ENCODE measurements at regions not wholly inside any gene's neighbourhood (a gene's known extent, or its start where the extent isn't known, plus 50 kb on each side); places are given as distances from the start of the nearest gene placed in this dataset.
A peak's percentile ranks its signal among the peaks of the same experiment; 100 is the strongest.

DNA sequence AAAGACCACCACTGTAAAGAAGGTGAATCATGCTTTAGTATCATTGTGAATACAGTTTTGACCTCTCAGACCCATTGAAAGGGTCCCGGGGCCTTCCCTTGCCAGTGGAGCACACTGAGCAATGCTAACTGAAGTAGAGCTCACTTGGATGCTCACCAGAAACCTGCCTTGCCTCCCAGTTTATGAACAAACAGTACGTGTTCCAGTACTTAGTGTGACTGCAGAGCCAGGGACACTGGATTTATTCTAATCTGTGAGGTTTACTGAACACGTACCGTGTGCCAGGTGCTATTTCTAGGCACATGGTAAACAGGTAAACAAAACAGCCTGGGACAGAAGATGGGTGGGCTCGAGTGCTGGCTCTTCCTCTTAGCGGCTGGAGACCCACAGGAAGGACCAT is 79.6 kb downstream of the FOXL1 start:
- no peaks in the 10 kb centered on the region for H3K9me3 ChIP-seq (ENCODE audit: control insufficient read depth in 2 of 2, insufficient read depth in 1 of 2, low read depth in 1 of 2, low read length in 1 of 2)
- no peak overlapping the region for H3K27ac ChIP-seq (ENCODE audit: low read depth in 1 of 3, low read length in 2 of 3)
- FAIRE-seq (no peak), DNase-seq (no peak)
- no peaks in the 10 kb centered on the region for H3K4me1 ChIP-seq (ENCODE audit: control insufficient read depth in 3 of 3, insufficient read depth in 2 of 3, low read depth in 1 of 3, low read length in 2 of 3)
- 71 to 79% (median 75%) methylated on average over 6 of the region's 6 CpGs for WGBS, 3 donors
- H3K4me3 ChIP-seq (ENCODE audit: low read depth in 1 of 3, low read length in 3 of 3) = no peak overlapping the region
- peaks cover 0 to 5% (median 0%) of the 10 kb centered on the region in 3 donors for H3K27me3 ChIP-seq (ENCODE audit: control insufficient read depth in 3 of 3, insufficient read depth in 3 of 3, low read length in 3 of 3)
- no peaks in the 10 kb centered on the region for H3K36me3 ChIP-seq (ENCODE audit: control insufficient read depth in 3 of 3, insufficient read depth in 2 of 3, low read depth in 1 of 3, low read length in 3 of 3)

GRCh38 chr16:86660623-86661022 is 82.3 kb downstream of the FOXL1 start:
- H3K27me3 ChIP-seq (ENCODE audit: control insufficient read depth in 3 of 3, insufficient read depth in 3 of 3, low read length in 3 of 3) = no peaks in the 10 kb centered on the region
- WGBS, 3 donors = 82 to 89% (median 83%) methylated on average over 4 of the region's 4 CpGs
- no peak for DNase-seq
- no peak overlapping the region for H3K4me3 ChIP-seq (ENCODE audit: low read depth in 1 of 3, low read length in 3 of 3)
- no peak overlapping the region for H3K27ac ChIP-seq (ENCODE audit: low read depth in 1 of 3, low read length in 2 of 3)
- no peaks in the 10 kb centered on the region for H3K36me3 ChIP-seq (ENCODE audit: control insufficient read depth in 3 of 3, insufficient read depth in 2 of 3, low read depth in 1 of 3, low read length in 3 of 3)
- H3K9me3 ChIP-seq (ENCODE audit: control insufficient read depth in 2 of 2, insufficient read depth in 1 of 2, low read depth in 1 of 2, low read length in 1 of 2) = peaks cover 0 to 8% of the 10 kb centered on the region in 2 donors
- FAIRE-seq = no peak
- peaks cover 2 to 20% (median 9%) of the 10 kb centered on the region in 3 donors for H3K4me1 ChIP-seq (ENCODE audit: control insufficient read depth in 3 of 3, insufficient read depth in 2 of 3, low read depth in 1 of 3, low read length in 2 of 3)

- H3K27ac ChIP-seq (ENCODE audit: low read depth in 1 of 3, low read length in 2 of 3) = no peak overlapping the region
- no peaks in the 10 kb centered on the region for H3K27me3 ChIP-seq (ENCODE audit: control insufficient read depth in 3 of 3, insufficient read depth in 3 of 3, low read length in 3 of 3)
- FAIRE-seq = no peak
- 63 to 84% (median 75%) methylated on average over 8 of the region's 8 CpGs for WGBS, 3 donors
- peaks cover 0 to 10% of the 10 kb centered on the region in 2 donors for H3K9me3 ChIP-seq (ENCODE audit: control insufficient read depth in 2 of 2, insufficient read depth in 1 of 2, low read depth in 1 of 2, low read length in 1 of 2)
- H3K4me1 ChIP-seq (ENCODE audit: control insufficient read depth in 3 of 3, insufficient read depth in 2 of 3, low read depth in 1 of 3, low read length in 2 of 3) = peaks cover 2 to 20% (median 9%) of the 10 kb centered on the region in 3 donors
- no peak for DNase-seq
- H3K4me3 ChIP-seq (ENCODE audit: low read depth in 1 of 3, low read length in 3 of 3) = no peak overlapping the region
- no peaks in the 10 kb centered on the region for H3K36me3 ChIP-seq (ENCODE audit: control insufficient read depth in 3 of 3, insufficient read depth in 2 of 3, low read depth in 1 of 3, low read length in 3 of 3)
These were observed 83.4 kb downstream of the FOXL1 start for GRCh38 chr16:86661706-86662105.

DNA sequence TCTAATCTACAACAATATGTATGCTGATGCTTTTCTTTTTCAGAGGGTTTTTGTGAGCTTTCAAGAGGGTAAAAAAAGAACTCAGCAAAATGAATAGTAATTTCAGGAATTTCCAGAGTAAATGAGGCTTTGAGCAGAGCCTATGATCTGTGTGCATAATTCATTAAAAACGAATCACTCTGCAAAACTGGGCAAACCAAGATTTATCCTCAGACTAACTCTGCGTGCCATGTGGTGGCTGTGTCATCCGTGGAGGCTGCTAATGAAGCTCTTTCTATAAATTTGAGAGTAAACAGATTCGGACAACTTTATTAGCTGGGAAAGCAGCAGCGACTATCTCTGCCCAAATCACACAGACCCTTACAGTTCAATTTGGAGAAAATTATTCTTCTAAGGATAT is 83.8 kb downstream of the FOXL1 start:
- Histone ChIP-seq H3K9me3 (ENCODE audit: control insufficient read depth in 2 of 2, insufficient read depth in 1 of 2, low read depth in 1 of 2, low read length in 1 of 2) (peaks cover 0 to 10% of the 10 kb centered on the region in 2 donors), H3K27ac (ENCODE audit: low read depth in 1 of 3, low read length in 2 of 3) (no peak overlapping the region), H3K4me3 (ENCODE audit: low read depth in 1 of 3, low read length in 3 of 3) (no peak overlapping the region), H3K36me3 (ENCODE audit: control insufficient read depth in 3 of 3, insufficient read depth in 2 of 3, low read depth in 1 of 3, low read length in 3 of 3) (no peaks in the 10 kb centered on the region), H3K4me1 (ENCODE audit: control insufficient read depth in 3 of 3, insufficient read depth in 2 of 3, low read depth in 1 of 3, low read length in 2 of 3) (peaks cover 2 to 20% (median 9%) of the 10 kb centered on the region in 3 donors), H3K27me3 (ENCODE audit: control insufficient read depth in 3 of 3, insufficient read depth in 3 of 3, low read length in 3 of 3) (no peaks in the 10 kb centered on the region)
- no peak for DNase-seq
- 67 to 84% (median 72%) methylated on average over 5 of the region's 5 CpGs for whole genome bisulfite sequencing, 3 donors
- FAIRE-seq = no peak

GRCh38 chr16:86662740-86663139 is 84.4 kb downstream of the FOXL1 start:
- H3K36me3 ChIP-seq (ENCODE audit: control insufficient read depth in 3 of 3, insufficient read depth in 2 of 3, low read depth in 1 of 3, low read length in 3 of 3) = no peaks in the 10 kb centered on the region
- peaks cover 2 to 20% (median 9%) of the 10 kb centered on the region in 3 donors for H3K4me1 ChIP-seq (ENCODE audit: control insufficient read depth in 3 of 3, insufficient read depth in 2 of 3, low read depth in 1 of 3, low read length in 2 of 3)
- no peak overlapping the region for H3K4me3 ChIP-seq (ENCODE audit: low read depth in 1 of 3, low read length in 3 of 3)
- DNase-seq (no peak), FAIRE-seq (no peak)
- H3K9me3 ChIP-seq (ENCODE audit: control insufficient read depth in 2 of 2, insufficient read depth in 1 of 2, low read depth in 1 of 2, low read length in 1 of 2) = peaks cover 0 to 10% of the 10 kb centered on the region in 2 donors
- H3K27ac ChIP-seq (ENCODE audit: low read depth in 1 of 3, low read length in 2 of 3) = no peak overlapping the region
- H3K27me3 ChIP-seq (ENCODE audit: control insufficient read depth in 3 of 3, insufficient read depth in 3 of 3, low read length in 3 of 3) = no peaks in the 10 kb centered on the region
- 73 to 82% (median 80%) methylated on average over 3 of the region's 3 CpGs for WGBS, 3 donors

DNA sequence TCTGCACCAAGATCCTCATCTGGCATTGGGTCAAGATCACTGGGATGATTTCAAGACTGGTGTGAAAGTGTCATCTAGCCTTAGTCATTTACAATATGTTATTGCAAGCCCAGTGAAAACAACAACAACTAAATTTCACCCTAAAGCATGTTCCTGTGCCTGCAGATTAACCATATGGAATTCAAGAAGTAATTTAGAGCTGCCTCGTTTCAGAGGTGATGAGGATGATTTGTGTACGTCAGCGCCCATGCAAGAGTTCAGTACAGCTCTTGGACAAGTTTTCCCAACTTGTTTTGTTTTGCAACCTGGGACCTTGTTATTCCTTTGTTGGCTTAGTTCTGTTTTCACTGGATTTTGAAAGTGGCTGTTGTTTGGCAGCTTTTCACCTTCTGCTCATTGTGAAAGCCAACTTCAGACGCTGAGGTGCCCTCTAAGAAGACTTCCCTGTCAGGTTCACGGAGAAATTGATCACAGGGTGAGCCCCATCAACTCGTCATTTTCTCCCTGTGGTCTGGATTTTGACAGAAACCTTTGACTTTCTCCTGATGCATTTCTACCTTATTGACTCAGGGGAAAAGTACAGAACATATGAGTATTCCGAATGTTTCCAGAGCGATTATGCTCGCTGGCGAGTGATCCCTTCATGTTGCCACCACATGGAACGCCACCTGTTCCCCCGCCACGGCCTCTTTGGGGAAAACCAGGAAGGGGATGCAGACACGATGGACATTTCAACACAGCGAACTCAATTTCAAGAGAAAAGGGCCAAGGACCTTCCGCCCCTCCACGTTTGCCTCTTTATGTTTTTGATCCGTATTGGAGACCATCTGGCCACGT is 85.6 kb downstream of the FOXL1 start:
- no peaks in the 10 kb centered on the region for H3K27me3 ChIP-seq (ENCODE audit: control insufficient read depth in 3 of 3, insufficient read depth in 3 of 3, low read length in 3 of 3)
- FAIRE-seq = no peak

DNA sequence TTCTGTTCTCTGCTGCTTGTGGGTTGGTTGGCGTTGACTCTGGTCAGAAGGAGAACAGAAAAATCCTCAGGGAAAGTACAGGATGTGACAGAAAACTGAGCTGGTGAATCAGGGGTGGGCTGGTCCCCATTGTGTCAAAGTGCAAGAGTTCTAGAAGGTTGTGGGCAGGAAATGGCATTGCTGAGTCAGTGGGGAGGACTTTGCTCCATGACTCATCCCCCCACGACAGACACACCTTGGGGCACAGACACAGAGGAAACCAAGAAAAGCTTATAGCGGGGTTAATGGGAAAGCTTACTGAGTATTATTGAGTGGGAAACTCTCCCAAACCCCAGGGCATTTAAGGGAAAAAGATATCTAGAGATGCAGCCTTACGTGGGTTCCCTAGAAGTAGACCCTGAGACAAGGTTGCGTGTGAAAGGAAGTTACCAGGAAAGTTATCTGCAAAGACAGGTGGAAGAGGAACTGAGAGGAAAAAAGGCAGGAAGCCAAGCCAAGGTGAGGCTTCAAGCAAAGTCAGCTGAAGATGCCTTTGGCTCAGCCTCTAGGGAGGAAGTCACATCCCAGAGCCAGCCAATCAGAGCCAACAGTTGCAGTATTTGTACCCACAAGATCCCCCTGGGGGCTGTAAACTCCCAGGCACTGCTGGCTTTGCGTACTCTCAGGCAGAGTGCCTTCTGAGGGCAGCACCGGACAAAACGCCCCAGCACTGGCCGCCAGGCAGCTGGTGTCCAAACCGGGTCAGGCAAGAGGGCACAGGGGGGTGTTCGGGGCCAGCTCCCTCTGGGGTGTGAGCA is 86.4 kb downstream of the FOXL1 start:
- Histone ChIP-seq H3K36me3 (ENCODE audit: control insufficient read depth in 3 of 3, insufficient read depth in 2 of 3, low read depth in 1 of 3, low read length in 3 of 3) (no peaks in the 10 kb centered on the region), H3K9me3 (ENCODE audit: control insufficient read depth in 2 of 2, insufficient read depth in 1 of 2, low read depth in 1 of 2, low read length in 1 of 2) (peaks cover 0 to 10% of the 10 kb centered on the region in 2 donors), H3K27ac (ENCODE audit: low read depth in 1 of 3, low read length in 2 of 3) (peak overlapping the region; percentile 93 to 95 (median 93)), H3K4me3 (ENCODE audit: low read depth in 1 of 3, low read length in 3 of 3) (no peak overlapping the region), H3K4me1 (ENCODE audit: control insufficient read depth in 3 of 3, insufficient read depth in 2 of 3, low read depth in 1 of 3, low read length in 2 of 3) (peaks cover 2 to 20% (median 9%) of the 10 kb centered on the region in 3 donors), H3K27me3 (ENCODE audit: control insufficient read depth in 3 of 3, insufficient read depth in 3 of 3, low read length in 3 of 3) (peaks cover 0 to under 1% (median 0%) of the 10 kb centered on the region in 3 donors)
- FAIRE-seq (no peak), DNase-seq (peak; percentile 95 to 96)
- 42 to 59% (median 48%) methylated on average over 11 of the region's 11 CpGs for WGBS, 3 donors

More for the DNA sequence above, 85.6 kb downstream of the FOXL1 start:
- Histone ChIP-seq H3K9me3 (ENCODE audit: control insufficient read depth in 2 of 2, insufficient read depth in 1 of 2, low read depth in 1 of 2, low read length in 1 of 2) (peaks cover 0 to 10% of the 10 kb centered on the region in 2 donors), H3K36me3 (ENCODE audit: control insufficient read depth in 3 of 3, insufficient read depth in 2 of 3, low read depth in 1 of 3, low read length in 3 of 3) (no peaks in the 10 kb centered on the region), H3K27ac (ENCODE audit: low read depth in 1 of 3, low read length in 2 of 3) (peak overlapping the region; percentile 93 to 95 (median 93)), H3K4me3 (ENCODE audit: low read depth in 1 of 3, low read length in 3 of 3) (no peak overlapping the region), H3K4me1 (ENCODE audit: control insufficient read depth in 3 of 3, insufficient read depth in 2 of 3, low read depth in 1 of 3, low read length in 2 of 3) (peaks cover 2 to 20% (median 9%) of the 10 kb centered on the region in 3 donors)
- WGBS, 3 donors = 67 to 78% (median 68%) methylated on average over 19 of the region's 19 CpGs
- peak in 1 of 2 donors; percentile 9 for DNase-seq

DNA sequence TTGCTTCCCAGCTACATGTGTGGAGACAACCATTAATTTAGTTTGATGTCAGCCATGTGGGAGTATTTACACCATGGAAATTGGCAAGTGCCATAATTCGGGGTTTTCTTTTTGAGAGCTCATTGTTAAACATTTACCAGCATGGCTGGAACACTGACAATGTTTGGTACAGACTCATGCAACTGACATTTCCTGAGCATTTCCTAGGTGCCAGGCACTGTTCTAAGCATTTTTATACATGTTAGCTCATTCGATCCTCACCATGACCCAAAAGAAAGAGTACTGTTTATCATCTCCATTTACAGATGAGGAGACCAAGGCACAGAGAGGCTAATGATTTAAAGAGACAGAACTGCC is 86.9 kb downstream of the FOXL1 start:
- H3K27ac ChIP-seq (ENCODE audit: low read depth in 1 of 3, low read length in 2 of 3) = peak overlapping the region; percentile 93 to 95 (median 93)
- peaks cover 2 to 20% (median 9%) of the 10 kb centered on the region in 3 donors for H3K4me1 ChIP-seq (ENCODE audit: control insufficient read depth in 3 of 3, insufficient read depth in 2 of 3, low read depth in 1 of 3, low read length in 2 of 3)
- 23 to 65% (median 48%) methylated on average over 2 of the region's 2 CpGs for WGBS, 3 donors
- no peak for FAIRE-seq
- no peaks in the 10 kb centered on the region for H3K36me3 ChIP-seq (ENCODE audit: control insufficient read depth in 3 of 3, insufficient read depth in 2 of 3, low read depth in 1 of 3, low read length in 3 of 3)
- DNase-seq = peak in 1 of 2 donors; percentile 33
- H3K4me3 ChIP-seq (ENCODE audit: low read depth in 1 of 3, low read length in 3 of 3) = no peak overlapping the region
- H3K27me3 ChIP-seq (ENCODE audit: control insufficient read depth in 3 of 3, insufficient read depth in 3 of 3, low read length in 3 of 3) = peaks cover 0 to 4% (median 0%) of the 10 kb centered on the region in 3 donors
- H3K9me3 ChIP-seq (ENCODE audit: control insufficient read depth in 2 of 2, insufficient read depth in 1 of 2, low read depth in 1 of 2, low read length in 1 of 2) = peaks cover 0 to 10% of the 10 kb centered on the region in 2 donors

Data from small intestine (tissue), 7 donors.